Cardiac muscle cell (in vitro differentiated cells and primary cell): ENCODE measurements at regions not wholly inside any gene's neighbourhood (a gene's known extent, or its start where the extent isn't known, plus 50 kb on each side); places are given as distances from the start of the nearest gene placed in this dataset.

Source experiments
- DNase-seq, 2 donors: peaks; one replicate each; pipeline versions ENCODE4 v3.0.0 to v3.0.0-alpha.2; 2010 to 2017; ENCODE audit warnings: low read depth in 1 of 2, low spot score in 1 of 2
- H3K27ac ChIP-seq: fragments of 200-600 bp; sonication (generic); 2 replicates; pipeline ENCODE4 v1.5.1; 2016
- H3K27me3 ChIP-seq: fragments of 200-600 bp; sonication (generic); 2 replicates; pipeline ENCODE4 v1.6.0; 2016; ENCODE audit warnings: control low read depth
- H3K36me3 ChIP-seq: fragments of 200-600 bp; sonication (generic); 2 replicates; pipeline ENCODE4 v1.5.1; 2016; ENCODE audit warnings: control low read depth
- H3K4me1 ChIP-seq: fragments of 200-600 bp; sonication (generic); 2 replicates; pipeline ENCODE4 v1.8.1; 2017; ENCODE audit warnings: low read depth, mild to moderate bottlenecking, mixed run types
- H3K4me3 ChIP-seq: fragments of 200-600 bp; sonication (generic); 2 replicates; pipeline ENCODE4 v1.5.1; 2016; ENCODE audit warnings: mild to moderate bottlenecking
- H3K9me3 ChIP-seq: fragments of 200-600 bp; sonication (generic); 2 replicates; pipeline ENCODE4 v1.5.1; 2017; ENCODE audit warnings: low read depth, mild to moderate bottlenecking, control low read depth
- CTCF ChIP-seq: IDR thresholded peaks from 2 replicates; pipeline ENCODE4 v1.5.1; 2012; ENCODE audit warnings: low read depth, mild to moderate bottlenecking, low read length

GRCh38 chr6:137952247-137952646, 85.2 kb downstream of the TNFAIP3 start:
- no peaks in the 10 kb centered on the region for H3K27me3 ChIP-seq
- H3K27ac ChIP-seq = no peak overlapping the region
- no peaks in the 10 kb centered on the region for H3K9me3 ChIP-seq
- no peak for DNase-seq
- TF ChIP-seq CTCF = no peak
- no peaks in the 10 kb centered on the region for H3K36me3 ChIP-seq
- H3K4me3 ChIP-seq = no peak overlapping the region
- H3K4me1 ChIP-seq = no peaks in the 10 kb centered on the region

GRCh38 chr6:137953761-137954160, 86.7 kb downstream of the TNFAIP3 start:
- no peak for DNase-seq
- no peak for TF ChIP-seq CTCF
- no peak overlapping the region for H3K4me3 ChIP-seq
- no peaks in the 10 kb centered on the region for H3K36me3 ChIP-seq
- H3K27ac ChIP-seq = no peak overlapping the region
- no peaks in the 10 kb centered on the region for H3K9me3 ChIP-seq
- no peaks in the 10 kb centered on the region for H3K4me1 ChIP-seq
- no peaks in the 10 kb centered on the region for H3K27me3 ChIP-seq

GRCh38 chr6:137954253-137954652, 87.2 kb downstream of the TNFAIP3 start:
- H3K4me3 ChIP-seq = no peak overlapping the region
- H3K27me3 ChIP-seq = no peaks in the 10 kb centered on the region
- no peaks in the 10 kb centered on the region for H3K4me1 ChIP-seq
- no peak for TF ChIP-seq CTCF
- no peak for DNase-seq
- no peaks in the 10 kb centered on the region for H3K36me3 ChIP-seq
- H3K27ac ChIP-seq = no peak overlapping the region
- H3K9me3 ChIP-seq = no peaks in the 10 kb centered on the region

- TF ChIP-seq CTCF = no peak
- no peaks in the 10 kb centered on the region for H3K36me3 ChIP-seq
- no peaks in the 10 kb centered on the region for H3K4me1 ChIP-seq
- H3K4me3 ChIP-seq = no peak overlapping the region
- H3K9me3 ChIP-seq = no peaks in the 10 kb centered on the region
- no peak overlapping the region for H3K27ac ChIP-seq
- no peaks in the 10 kb centered on the region for H3K27me3 ChIP-seq
- DNase-seq = no peak
Measured at GRCh38 chr6:137956098-137956488, 89.0 kb downstream of the TNFAIP3 start.

GRCh38 chr6:137957471-137957870, 90.4 kb downstream of the TNFAIP3 start:
- Histone ChIP-seq H3K4me1 (no peaks in the 10 kb centered on the region), H3K4me3 (no peak overlapping the region), H3K36me3 (no peaks in the 10 kb centered on the region), H3K27ac (no peak overlapping the region), H3K27me3 (no peaks in the 10 kb centered on the region), H3K9me3 (no peaks in the 10 kb centered on the region)
- no peak for DNase-seq
- no peak for TF ChIP-seq CTCF
